ENCODE measurements at regions not wholly inside any gene's neighbourhood (a gene's known extent, or its start where the extent isn't known, plus 50 kb on each side); places are given as distances from the start of the nearest gene placed in this dataset.

DNA sequence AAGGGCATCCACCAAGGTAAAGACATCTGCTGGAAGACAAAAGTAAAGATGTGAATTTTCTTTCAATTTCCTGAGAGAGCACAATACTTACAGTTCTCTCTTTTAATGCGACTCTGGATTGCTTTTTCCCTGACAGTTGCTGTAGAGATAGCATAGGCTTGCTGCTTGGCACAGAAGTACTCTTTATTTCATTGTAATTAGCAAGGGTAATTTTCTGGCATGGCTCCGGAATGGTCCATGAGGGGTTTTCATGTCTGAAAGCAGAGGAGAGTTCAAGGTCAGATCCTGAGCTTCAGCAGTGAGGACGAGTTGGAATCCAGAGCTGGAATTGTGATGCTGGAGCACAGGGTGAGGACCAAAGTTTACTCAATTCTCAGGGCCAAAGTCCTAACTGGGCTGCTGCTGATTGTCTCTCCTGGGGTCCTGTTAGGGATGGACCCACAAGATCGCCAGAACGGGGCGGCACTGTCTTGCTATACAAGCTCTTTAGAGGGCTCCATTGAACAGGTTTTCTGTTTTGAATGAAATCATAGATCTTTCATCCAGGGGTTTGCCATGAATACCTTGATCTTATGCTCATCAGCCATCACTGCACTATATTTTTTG is 190.0 kb upstream of the MKI67 start:
- Histone ChIP-seq H3K27me3 (ENCODE audit: control insufficient read depth in 1 of 2, insufficient read depth in 1 of 2, low read length in 2 of 2) (no peaks in the 10 kb centered on the region), H3K4me1 (ENCODE audit: control insufficient read depth, insufficient read depth, low read depth, low read length) (no peaks in the 10 kb centered on the region), H3K27ac (ENCODE audit: low read length, poor library complexity, severe bottlenecking) (no peak overlapping the region), H3K14ac (ENCODE audit: low read length in 2 of 2) (no peak overlapping the region), H3K79me1 (replicated peaks; ENCODE audit: low read length, poor library complexity, severe bottlenecking) (no peaks in the 10 kb centered on the region), H3K4me2 (ENCODE audit: low read length, poor library complexity, severe bottlenecking) (no peak overlapping the region), H2BK12ac (ENCODE audit: low read length in 2 of 2) (no peak overlapping the region), H4K8ac (ENCODE audit: low read length) (no peak overlapping the region), H3K4me3 (ENCODE audit: insufficient read depth in 1 of 2, low read depth in 1 of 2, low read length in 2 of 2) (no peak overlapping the region), H2BK15ac (ENCODE audit: low read depth, poor library complexity, severe bottlenecking) (no peak overlapping the region), H3K9ac (ENCODE audit: low read length) (no peak overlapping the region), H2BK120ac (ENCODE audit: low read depth, low read length) (no peak overlapping the region), H3K9me3 (ENCODE audit: control insufficient read depth, low read length) (no peaks in the 10 kb centered on the region), H4K91ac (ENCODE audit: low read length) (no peak overlapping the region), H3K36me3 (ENCODE audit: control insufficient read depth in 1 of 2, insufficient read depth in 2 of 2, low read depth in 1 of 2, low read length in 2 of 2) (no peaks in the 10 kb centered on the region), H3K23ac (ENCODE audit: low read length in 2 of 2) (no peak overlapping the region), H3K4ac (ENCODE audit: low read depth in 1 of 2, low read length in 2 of 2) (no peak overlapping the region), H2AK5ac (ENCODE audit: low read length, severe bottlenecking) (no peak overlapping the region), H2BK5ac (ENCODE audit: low read depth, low read length, poor library complexity, severe bottlenecking) (no peak overlapping the region), H3K18ac (ENCODE audit: low read depth in 1 of 2, low read length in 2 of 2) (no peak overlapping the region), H2AFZ (ENCODE audit: low read depth, low read length) (no peak overlapping the region)
- 86% methylated on average over 5 of the region's 6 CpGs for WGBS
- no peak for DNase-seq

DNA sequence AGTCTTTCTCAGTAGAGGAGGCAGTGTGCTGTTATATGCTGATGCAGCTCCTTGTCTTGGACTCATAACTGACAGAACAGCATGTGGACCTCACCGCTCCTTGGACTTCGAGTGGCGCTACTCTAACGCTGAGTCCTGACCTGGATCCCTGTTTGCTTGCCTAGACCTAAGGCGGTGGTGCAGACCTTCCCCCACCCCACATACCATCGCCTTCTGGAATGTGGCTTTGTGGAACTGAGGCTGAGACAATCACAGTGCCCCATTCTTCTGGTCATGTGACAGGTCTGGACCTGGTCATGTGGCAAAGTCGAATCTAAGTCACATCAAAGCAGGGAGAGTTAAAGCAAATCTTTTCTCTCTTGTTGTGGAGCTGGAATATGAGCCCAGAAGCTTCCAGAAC is 190.7 kb upstream of the MKI67 start:
- Histone ChIP-seq H4K8ac (ENCODE audit: low read length) (no peak overlapping the region), H2AFZ (ENCODE audit: low read depth, low read length) (no peak overlapping the region), H3K18ac (ENCODE audit: low read depth in 1 of 2, low read length in 2 of 2) (no peak overlapping the region), H3K4me3 (ENCODE audit: insufficient read depth in 1 of 2, low read depth in 1 of 2, low read length in 2 of 2) (no peak overlapping the region), H2BK12ac (ENCODE audit: low read length in 2 of 2) (no peak overlapping the region), H3K9ac (ENCODE audit: low read length) (no peak overlapping the region), H2BK120ac (ENCODE audit: low read depth, low read length) (no peak overlapping the region), H3K14ac (ENCODE audit: low read length in 2 of 2) (no peak overlapping the region), H3K36me3 (ENCODE audit: control insufficient read depth in 1 of 2, insufficient read depth in 2 of 2, low read depth in 1 of 2, low read length in 2 of 2) (no peaks in the 10 kb centered on the region), H3K23ac (ENCODE audit: low read length in 2 of 2) (no peak overlapping the region), H3K4me1 (ENCODE audit: control insufficient read depth, insufficient read depth, low read depth, low read length) (no peaks in the 10 kb centered on the region), H2BK15ac (ENCODE audit: low read depth, poor library complexity, severe bottlenecking) (no peak overlapping the region), H3K4ac (ENCODE audit: low read depth in 1 of 2, low read length in 2 of 2) (no peak overlapping the region), H2AK5ac (ENCODE audit: low read length, severe bottlenecking) (no peak overlapping the region), H4K91ac (ENCODE audit: low read length) (no peak overlapping the region), H3K27ac (ENCODE audit: low read length, poor library complexity, severe bottlenecking) (no peak overlapping the region), H3K4me2 (ENCODE audit: low read length, poor library complexity, severe bottlenecking) (no peak overlapping the region), H2BK5ac (ENCODE audit: low read depth, low read length, poor library complexity, severe bottlenecking) (no peak overlapping the region), H3K79me1 (replicated peaks; ENCODE audit: low read length, poor library complexity, severe bottlenecking) (no peaks in the 10 kb centered on the region), H3K9me3 (ENCODE audit: control insufficient read depth, low read length) (no peaks in the 10 kb centered on the region), H3K27me3 (ENCODE audit: control insufficient read depth in 1 of 2, insufficient read depth in 1 of 2, low read length in 2 of 2) (no peaks in the 10 kb centered on the region)
- WGBS = 81% methylated on average over 6 of the region's 7 CpGs
- DNase-seq = no peak

DNA sequence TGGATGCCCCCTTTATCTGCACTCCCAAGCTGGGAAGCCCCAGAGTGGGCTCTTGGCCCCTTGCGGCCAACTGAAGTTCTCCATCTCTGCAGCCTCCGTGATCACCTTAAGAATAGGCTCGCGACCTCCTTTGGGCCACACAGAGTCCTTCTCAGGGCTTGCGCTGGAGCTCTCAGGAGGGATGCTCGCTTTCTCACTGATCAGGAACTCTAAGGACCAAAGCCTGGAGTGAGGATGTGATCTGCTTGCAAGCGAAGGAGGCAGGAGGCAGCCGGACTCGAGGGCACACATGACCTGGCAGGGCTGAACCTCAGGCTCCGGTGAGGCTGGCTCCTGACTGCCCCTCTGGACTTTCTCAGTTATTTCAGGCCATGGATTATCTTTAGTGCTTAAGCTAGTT is 192.1 kb upstream of the MKI67 start:
- Histone ChIP-seq H3K4me3 (ENCODE audit: insufficient read depth in 1 of 2, low read depth in 1 of 2, low read length in 2 of 2) (no peak overlapping the region), H3K18ac (ENCODE audit: low read depth in 1 of 2, low read length in 2 of 2) (no peak overlapping the region), H2AK5ac (ENCODE audit: low read length, severe bottlenecking) (no peak overlapping the region), H4K91ac (ENCODE audit: low read length) (no peak overlapping the region), H2BK5ac (ENCODE audit: low read depth, low read length, poor library complexity, severe bottlenecking) (no peak overlapping the region), H2BK120ac (ENCODE audit: low read depth, low read length) (no peak overlapping the region), H3K4me2 (ENCODE audit: low read length, poor library complexity, severe bottlenecking) (no peak overlapping the region), H3K4me1 (ENCODE audit: control insufficient read depth, insufficient read depth, low read depth, low read length) (no peaks in the 10 kb centered on the region), H3K79me1 (replicated peaks; ENCODE audit: low read length, poor library complexity, severe bottlenecking) (no peaks in the 10 kb centered on the region), H3K27ac (ENCODE audit: low read length, poor library complexity, severe bottlenecking) (no peak overlapping the region), H2BK12ac (ENCODE audit: low read length in 2 of 2) (no peak overlapping the region), H4K8ac (ENCODE audit: low read length) (no peak overlapping the region), H3K4ac (ENCODE audit: low read depth in 1 of 2, low read length in 2 of 2) (no peak overlapping the region), H3K27me3 (ENCODE audit: control insufficient read depth in 1 of 2, insufficient read depth in 1 of 2, low read length in 2 of 2) (no peaks in the 10 kb centered on the region), H3K9ac (ENCODE audit: low read length) (no peak overlapping the region), H2BK15ac (ENCODE audit: low read depth, poor library complexity, severe bottlenecking) (no peak overlapping the region), H3K9me3 (ENCODE audit: control insufficient read depth, low read length) (no peaks in the 10 kb centered on the region), H3K23ac (ENCODE audit: low read length in 2 of 2) (no peak overlapping the region), H2AFZ (ENCODE audit: low read depth, low read length) (no peak overlapping the region), H3K36me3 (ENCODE audit: control insufficient read depth in 1 of 2, insufficient read depth in 2 of 2, low read depth in 1 of 2, low read length in 2 of 2) (no peaks in the 10 kb centered on the region), H3K14ac (ENCODE audit: low read length in 2 of 2) (no peak overlapping the region)
- WGBS = 87% methylated on average over 10 of the region's 10 CpGs
- DNase-seq = no peak

DNA sequence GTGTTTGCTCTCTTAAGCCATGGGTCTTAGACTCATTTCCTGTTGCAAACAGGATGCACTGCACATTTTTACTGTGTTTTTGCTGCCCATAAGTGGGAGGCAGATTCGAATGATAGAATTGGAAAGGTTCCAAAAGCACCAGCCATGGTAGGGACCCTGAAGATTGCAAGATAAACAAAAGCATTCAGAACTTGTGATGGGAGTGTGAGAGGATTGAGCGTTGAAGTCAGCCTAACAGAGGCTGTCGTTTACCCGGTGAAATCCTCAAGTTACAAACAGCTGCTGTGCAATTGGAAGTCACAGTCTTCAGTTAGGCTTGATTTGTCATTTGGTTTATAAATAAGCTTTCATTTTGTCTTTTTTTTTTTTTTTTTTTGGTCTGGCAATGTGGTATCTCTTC is 192.7 kb upstream of the MKI67 start:
- no peak overlapping the region for H4K8ac ChIP-seq (ENCODE audit: low read length)
- H3K4me1 ChIP-seq (ENCODE audit: control insufficient read depth, insufficient read depth, low read depth, low read length) = no peaks in the 10 kb centered on the region
- H2BK15ac ChIP-seq (ENCODE audit: low read depth, poor library complexity, severe bottlenecking) = no peak overlapping the region
- H2AK5ac ChIP-seq (ENCODE audit: low read length, severe bottlenecking) = no peak overlapping the region
- no peak overlapping the region for H3K4me2 ChIP-seq (ENCODE audit: low read length, poor library complexity, severe bottlenecking)
- no peaks in the 10 kb centered on the region for H3K79me1 ChIP-seq (replicated peaks; ENCODE audit: low read length, poor library complexity, severe bottlenecking)
- H3K23ac ChIP-seq (ENCODE audit: low read length in 2 of 2) = no peak overlapping the region
- H2BK12ac ChIP-seq (ENCODE audit: low read length in 2 of 2) = no peak overlapping the region
- no peak overlapping the region for H2BK5ac ChIP-seq (ENCODE audit: low read depth, low read length, poor library complexity, severe bottlenecking)
- no peak overlapping the region for H3K18ac ChIP-seq (ENCODE audit: low read depth in 1 of 2, low read length in 2 of 2)
- no peak for DNase-seq
- H2AFZ ChIP-seq (ENCODE audit: low read depth, low read length) = no peak overlapping the region
- WGBS = 38% methylated on average over 4 of the region's 4 CpGs
- H3K4me3 ChIP-seq (ENCODE audit: insufficient read depth in 1 of 2, low read depth in 1 of 2, low read length in 2 of 2) = no peak overlapping the region
- H4K91ac ChIP-seq (ENCODE audit: low read length) = no peak overlapping the region
- H3K27me3 ChIP-seq (ENCODE audit: control insufficient read depth in 1 of 2, insufficient read depth in 1 of 2, low read length in 2 of 2) = no peaks in the 10 kb centered on the region
- no peak overlapping the region for H3K14ac ChIP-seq (ENCODE audit: low read length in 2 of 2)
- no peak overlapping the region for H3K4ac ChIP-seq (ENCODE audit: low read depth in 1 of 2, low read length in 2 of 2)
- no peak overlapping the region for H3K9ac ChIP-seq (ENCODE audit: low read length)
- H2BK120ac ChIP-seq (ENCODE audit: low read depth, low read length) = no peak overlapping the region
- H3K27ac ChIP-seq (ENCODE audit: low read length, poor library complexity, severe bottlenecking) = no peak overlapping the region
- no peaks in the 10 kb centered on the region for H3K9me3 ChIP-seq (ENCODE audit: control insufficient read depth, low read length)
- H3K36me3 ChIP-seq (ENCODE audit: control insufficient read depth in 1 of 2, insufficient read depth in 2 of 2, low read depth in 1 of 2, low read length in 2 of 2) = no peaks in the 10 kb centered on the region

Measured in mesenchymal stem cell (in vitro differentiated cells and primary cell).